A549 (cell line): ENCODE measurements at regions not wholly inside any gene's neighbourhood (a gene's known extent, or its start where the extent isn't known, plus 50 kb on each side); places are given as distances from the start of the nearest gene placed in this dataset.

Experiments used
- CTCF ChIP-seq: fragments of >200 bp; sonication (Bioruptor Twin); formaldehyde crosslinking; IDR thresholded peaks from 3 replicates; pipeline ENCODE4 v1.5.1; 2016
- EHMT2 ChIP-seq: fragments of 200-600 bp; sonication (generic); IDR thresholded peaks from 2 replicates; pipeline ENCODE4 v1.6.1; 2016; ENCODE audit warnings: antibody characterized with exemption, low read depth, mild to moderate bottlenecking, moderate library complexity
- EP300 ChIP-seq, 2 experiments: fragments of >200 bp; sonication (Bioruptor Twin); formaldehyde crosslinking; IDR thresholded peaks; 2 replicates in 1 of 2; 3 replicates in 1 of 2; pipeline ENCODE4 v1.6.1; 2016 to 2017
- HMGXB4 ChIP-seq: fragments of 250-450 bp; sonication (Bioruptor Pico); IDR thresholded peaks from 2 replicates; pipeline ENCODE4 v1.5.0; 2021; ENCODE audit warnings: mild to moderate bottlenecking, moderate library complexity, borderline replicate concordance
- HOXA7 ChIP-seq: fragments of 250-450 bp; sonication (Bioruptor Pico); IDR thresholded peaks from 2 replicates; pipeline ENCODE4 v1.5.0; 2020; ENCODE audit warnings: mild to moderate bottlenecking, moderate library complexity
- JUN ChIP-seq, 2 experiments: fragments of >200 bp; sonication (Bioruptor Twin); formaldehyde crosslinking; IDR thresholded peaks; 2 replicates in 1 of 2; 3 replicates in 1 of 2; pipeline ENCODE4 v1.6.1; 2016 to 2017
- KDM5A ChIP-seq: fragments of 200-600 bp; sonication (generic); IDR thresholded peaks from 2 replicates; pipeline ENCODE4 v1.6.1; 2016; ENCODE audit warnings: antibody characterized with exemption, mild to moderate bottlenecking
- MAX ChIP-seq: IDR thresholded peaks from 2 replicates; pipeline ENCODE4 v1.6.1; 2012
- MAZ ChIP-seq: fragments of 150-350 bp; IDR thresholded peaks from 2 replicates; pipeline ENCODE4 v1.6.1; 2014; ENCODE audit warnings: antibody characterized with exemption, low read depth, low read length, borderline replicate concordance
- NPAS2 ChIP-seq: fragments of 250-450 bp; sonication (Bioruptor Pico); IDR thresholded peaks from 2 replicates; pipeline ENCODE4 v1.8.0; 2022; ENCODE audit warnings: mild to moderate bottlenecking, moderate library complexity, borderline replicate concordance
- POLR2A ChIP-seq: IDR thresholded peaks from 2 replicates; pipeline ENCODE4 v1.6.1; 2012; ENCODE audit warnings: mild to moderate bottlenecking, low read length
- POLR2AphosphoS2 ChIP-seq: conservative IDR thresholded peaks from 2 replicates; pipeline ENCODE4 v1.6.1; 2012; ENCODE audit warnings: low read length, improper control_type of control experiment, inconsistent platforms
- REST ChIP-seq: fragments of 200-600 bp; sonication (generic); IDR thresholded peaks from 2 replicates; pipeline ENCODE4 v1.6.1; 2016; ENCODE audit warnings: antibody characterized with exemption, mild to moderate bottlenecking, moderate library complexity
- USF2 ChIP-seq: fragments of 450-650 bp; IDR thresholded peaks from 2 replicates; pipeline ENCODE4 v1.6.1; 2014; ENCODE audit warnings: antibody characterized with exemption

GRCh38 chr13:105552078-105552477 is 983.4 kb downstream of the EFNB2 start:
- TF ChIP-seq MAZ (no peak), KDM5A (no peak), MAX (no peak), JUN (IDR thresholded peaks at IDR 0.05) (no peak), CTCF (no peak), EHMT2 (no peak), REST (no peak), POLR2A (no peak), USF2 (no peak), HMGXB4 (CRISPR knock-in tag) (no peak), NPAS2 (no peak), HOXA7 (no peak), EP300 (IDR thresholded peaks at IDR 0.05) (no peak), POLR2AphosphoS2 (no peak)
